SK-N-SH (cell line): ENCODE measurements at regions not wholly inside any gene's neighbourhood (a gene's known extent, or its start where the extent isn't known, plus 50 kb on each side); places are given as distances from the start of the nearest gene placed in this dataset.

Experiments used
- CTCF ChIA-PET: fragments of 300-600, 350-600 bp; formaldehyde crosslinking; extraction: SDS; loops from one replicate; lab custom pipeline; 2021; lab: Yijun Ruan, JAX
- POLR2A ChIA-PET: fragments of 350-600 bp; sonication (Branson Sonifier 250); formaldehyde crosslinking; extraction: SDS; loops from one replicate; lab custom pipeline; 2020; ENCODE audit warnings: antibody characterized with exemption, inconsistent platforms; lab: Yijun Ruan, JAX
- DNase-seq: peaks from one replicate; pipeline ENCODE4 v3.0.0; 2012
- H2AFZ ChIP-seq: fragments of 200-600 bp; sonication (generic); 2 replicates; pipeline ENCODE4 v1.8.1; 2016; ENCODE audit warnings: antibody characterized with exemption, mild to moderate bottlenecking, low read depth
- H3F3A ChIP-seq: fragments of 200-600 bp; sonication (generic); replicated peaks from 2 replicates; pipeline ENCODE3; 2016; ENCODE audit warnings: antibody characterized with exemption, mild to moderate bottlenecking; ENCODE audit not compliant: insufficient read depth
- H3K27ac ChIP-seq, 2 experiments: fragments of 200-500 bp in 1 of 2; fragments of 200-600 bp in 1 of 2; sonication (Bioruptor generic) in 1 of 2; sonication (generic), shearing (Covaris generic) in 1 of 2; 2 replicates each; pipeline versions ENCODE4 v1.5.1 to v1.6.1; 2014 to 2016; ENCODE audit warnings: low read depth in 2 of 2, inconsistent platforms in 1 of 2, low read length in 1 of 2, mild to moderate bottlenecking in 1 of 2, mixed read lengths in 1 of 2
- H3K27me3 ChIP-seq: fragments of 200-600 bp; sonication (generic), shearing (Covaris generic); 2 replicates; pipeline ENCODE4 v1.6.1; 2016; ENCODE audit warnings: mixed run types; ENCODE audit not compliant: insufficient read depth
- H3K36me3 ChIP-seq, 2 experiments: fragments of 200-500 bp in 1 of 2; fragments of 200-600 bp in 1 of 2; sonication (Bioruptor generic) in 1 of 2; sonication (generic) in 1 of 2; replicated peaks in 1 of 2; 2 replicates each; pipeline versions ENCODE3 to v1.5.1; 2014 to 2016; ENCODE audit warnings: low read length in 1 of 2, mild to moderate bottlenecking in 1 of 2; ENCODE audit not compliant: insufficient read depth in 2 of 2, control insufficient read depth in 1 of 2
- H3K4me1 ChIP-seq, 2 experiments: fragments of 200-500 bp in 1 of 2; fragments of 200-600 bp in 1 of 2; sonication (Bioruptor generic) in 1 of 2; sonication (generic), shearing (Covaris generic) in 1 of 2; 2 replicates each; pipeline versions ENCODE4 v1.5.1 to v1.6.1; 2014 to 2016; ENCODE audit warnings: low read depth in 1 of 2, low read length in 1 of 2, mixed run types in 1 of 2; ENCODE audit not compliant: insufficient read depth in 2 of 2, control insufficient read depth in 1 of 2
- H3K4me2 ChIP-seq: fragments of 200-600 bp; sonication (generic), shearing (Covaris generic); 2 replicates; pipeline ENCODE4 v1.6.1; 2017; ENCODE audit warnings: mixed run types
- H3K4me3 ChIP-seq, 2 experiments: fragments of 200-500 bp in 1 of 2; fragments of 200-600 bp in 1 of 2; sonication (Bioruptor generic) in 1 of 2; sonication (generic), shearing (Covaris generic) in 1 of 2; 2 replicates each; pipeline versions ENCODE4 v1.5.1 to v1.8.1; 2014 to 2016; ENCODE audit warnings: low read depth in 2 of 2, inconsistent platforms in 1 of 2, low read length in 1 of 2, mild to moderate bottlenecking in 1 of 2, mixed read lengths in 1 of 2, moderate library complexity in 1 of 2
- H3K79me2 ChIP-seq: fragments of 200-600 bp; sonication (generic); 2 replicates; pipeline ENCODE4 v1.8.1; 2017; ENCODE audit warnings: mild to moderate bottlenecking; ENCODE audit not compliant: insufficient read depth
- H3K9ac ChIP-seq: fragments of 200-600 bp; sonication (generic); 2 replicates; pipeline ENCODE4 v1.6.1; 2017; ENCODE audit warnings: mixed run types
- H3K9me2 ChIP-seq: fragments of 200-600 bp; sonication (generic); 2 replicates; pipeline ENCODE4 v1.6.1; 2017; ENCODE audit warnings: mixed run types
- H3K9me3 ChIP-seq: fragments of 200-600 bp; sonication (generic); 2 replicates; pipeline ENCODE4 v1.6.1; 2017; ENCODE audit warnings: mixed run types, mild to moderate bottlenecking, moderate library complexity
- H4K20me1 ChIP-seq: fragments of 200-600 bp; sonication (generic); 2 replicates; pipeline ENCODE4 v1.6.1; 2017; ENCODE audit warnings: mild to moderate bottlenecking, mixed run types; ENCODE audit not compliant: insufficient read depth
- EP300 ChIP-seq, 2 experiments: IDR thresholded peaks; 2 replicates each; pipeline versions ENCODE4 v1.4.0 to v1.6.1; 2012; ENCODE audit warnings: borderline replicate concordance in 1 of 2, low read depth in 1 of 2, low read length in 1 of 2
- FOSL2 ChIP-seq: IDR thresholded peaks from 2 replicates; pipeline ENCODE4 v1.4.0; 2012; ENCODE audit warnings: low read depth, mild to moderate bottlenecking, moderate library complexity, borderline replicate concordance
- FOXJ3 ChIP-seq: sonication (generic); formaldehyde crosslinking; IDR thresholded peaks from 2 replicates; pipeline ENCODE4 v1.5.1; 2020; ENCODE audit warnings: mild to moderate bottlenecking, missing genetic modification reagents
- JUND ChIP-seq: IDR thresholded peaks from 2 replicates; pipeline ENCODE4 v1.4.0; 2012
- MAX ChIP-seq: IDR thresholded peaks from 2 replicates; pipeline ENCODE4 v1.4.0; 2012; ENCODE audit warnings: low read depth
- MEF2A ChIP-seq: IDR thresholded peaks from 2 replicates; pipeline ENCODE4 v1.4.0; 2012; ENCODE audit warnings: low read depth, borderline replicate concordance
- MXI1 ChIP-seq: IDR thresholded peaks from 2 replicates; pipeline ENCODE4 v1.6.1; 2012; ENCODE audit warnings: mild to moderate bottlenecking, low read depth, low read length, improper control_type of control experiment
- REST ChIP-seq: IDR thresholded peaks from 2 replicates; pipeline ENCODE4 v1.6.1; 2012; ENCODE audit warnings: mild to moderate bottlenecking, low read depth, low read length, moderate library complexity
- RFX5 ChIP-seq: IDR thresholded peaks from 2 replicates; pipeline ENCODE4 v1.6.1; 2012; ENCODE audit warnings: mild to moderate bottlenecking, improper control_type of control experiment, low read length
- RXRA ChIP-seq: IDR thresholded peaks from 2 replicates; pipeline ENCODE4 v1.4.0; 2012; ENCODE audit warnings: low read depth, mild to moderate bottlenecking, borderline replicate concordance
- TAF1 ChIP-seq: IDR thresholded peaks from 2 replicates; pipeline ENCODE4 v1.6.1; 2012; ENCODE audit warnings: low read depth, mild to moderate bottlenecking, low read length, moderate library complexity, borderline replicate concordance
- TEAD4 ChIP-seq: IDR thresholded peaks from 2 replicates; pipeline ENCODE4 v1.4.0; 2012; ENCODE audit warnings: mild to moderate bottlenecking, borderline replicate concordance; ENCODE audit not compliant: insufficient read depth
- WGBS: methylation state at CpG from one replicate; pipeline ENCODE4 v1.1.6; 2017; ENCODE audit warnings: low lambda C conversion rate; 5-methylcytosine and 5-hydroxymethylcytosine counted together

- H3K9ac ChIP-seq, result no peak overlapping the region
- no peak overlapping the region for H3K27ac ChIP-seq
- no peaks in the 10 kb centered on the region for H3K36me3 ChIP-seq
- no peaks in the 10 kb centered on the region for H3K9me2 ChIP-seq
- POLR2A ChIA-PET, result no interaction called here
- no peak for DNase-seq
- CTCF ChIA-PET, result no interaction called here
- no peaks in the 10 kb centered on the region for H4K20me1 ChIP-seq
- TF ChIP-seq TAF1 (no peak), FOXJ3 (CRISPR knock-in tag) (no peak), MXI1 (no peak), MEF2A (no peak), JUND (no peak), MAX (no peak), RXRA (no peak), TEAD4 (no peak), FOSL2 (no peak), REST (no peak), EP300 (IDR thresholded peaks at IDR 0.05; ENCODE audit: borderline replicate concordance in 1 of 2, low read depth in 1 of 2, low read length in 1 of 2) (no peak), RFX5 (no peak)
- H3K9me3 ChIP-seq, result no peaks in the 10 kb centered on the region
- H3K4me2 ChIP-seq, result no peak overlapping the region
- H3K4me1 ChIP-seq, result no peaks in the 10 kb centered on the region; a peak in 1 of 4 replicates
- WGBS, result 43% methylated on average over 6 of the region's 6 CpGs
- no peak overlapping the region for H2AFZ ChIP-seq
- no peak overlapping the region for H3K4me3 ChIP-seq
- H3F3A ChIP-seq, result no peaks in the 10 kb centered on the region
- no peaks in the 10 kb centered on the region for H3K79me2 ChIP-seq
- H3K27me3 ChIP-seq, result no peaks in the 10 kb centered on the region
Measured at GRCh38 chr14:26845151-26845818, 247.5 kb upstream of the NOVA1 start.

GRCh38 chr14:26846388-26846787 is 248.6 kb upstream of the NOVA1 start:
- Histone ChIP-seq H3K27ac (no peak overlapping the region), H3K79me2 (no peaks in the 10 kb centered on the region), H3K9me2 (no peaks in the 10 kb centered on the region), H4K20me1 (no peaks in the 10 kb centered on the region), H2AFZ (no peak overlapping the region), H3F3A (no peaks in the 10 kb centered on the region), H3K36me3 (no peaks in the 10 kb centered on the region), H3K9ac (no peak overlapping the region), H3K4me3 (no peak overlapping the region), H3K9me3 (no peaks in the 10 kb centered on the region), H3K4me1 (no peaks in the 10 kb centered on the region; a peak in 1 of 4 replicates), H3K27me3 (no peaks in the 10 kb centered on the region), H3K4me2 (no peak overlapping the region)
- DNase-seq, result no peak
- TF ChIP-seq MXI1, result no peak
- no peak for TF ChIP-seq RXRA
- no peak for TF ChIP-seq MAX
- no peak for TF ChIP-seq TEAD4
- 42% methylated on average over 2 of the region's 2 CpGs for WGBS
- ChIA-PET CTCF (no interaction called here), POLR2A (no interaction called here)
